Esophagus (tissue), 2 donors: ENCODE measurements at regions not wholly inside any gene's neighbourhood (a gene's known extent, or its start where the extent isn't known, plus 50 kb on each side); places are given as distances from the start of the nearest gene placed in this dataset.

ENCODE experiments used
- H3K27ac ChIP-seq, 2 donors: one replicate each; pipeline ENCODE4 v1.5.1; 2013; ENCODE audit warnings: low read depth in 2 of 2, mild to moderate bottlenecking in 2 of 2, inconsistent platforms in 1 of 2, low read length in 1 of 2, moderate library complexity in 1 of 2
- H3K27me3 ChIP-seq, 2 donors: one replicate each; pipeline ENCODE4 v1.6.1; 2013; ENCODE audit warnings: low read length in 2 of 2, control low read depth in 1 of 2, mild to moderate bottlenecking in 1 of 2; ENCODE audit not compliant: insufficient read depth in 2 of 2, control insufficient read depth in 1 of 2
- H3K36me3 ChIP-seq, 2 donors: one replicate each; pipeline ENCODE4 v1.6.1; 2013; ENCODE audit warnings: low read length in 1 of 2; ENCODE audit not compliant: control insufficient read depth in 2 of 2, insufficient read depth in 2 of 2
- H3K4me1 ChIP-seq, 2 donors: one replicate each; pipeline ENCODE4 v1.6.1; 2013; ENCODE audit warnings: low read length in 1 of 2; ENCODE audit not compliant: control insufficient read depth in 2 of 2, insufficient read depth in 2 of 2
- H3K4me3 ChIP-seq, 2 donors: one replicate each; pipeline ENCODE4 v1.5.1; 2013; ENCODE audit warnings: low read length in 2 of 2, mild to moderate bottlenecking in 2 of 2, low read depth in 1 of 2, moderate library complexity in 1 of 2
- H3K9me3 ChIP-seq, 2 donors: one replicate each; pipeline ENCODE4 v1.6.1; 2013; ENCODE audit warnings: mild to moderate bottlenecking in 2 of 2, low read depth in 1 of 2, low read length in 1 of 2, moderate library complexity in 1 of 2; ENCODE audit not compliant: control insufficient read depth in 2 of 2, insufficient read depth in 1 of 2
- WGBS, 2 donors: extraction: QIAGEN DNeasy Blood & Tissue Kit; methylation state at CpG; one replicate each; pipeline ENCODE4 v1.1.7; 2013; 5-methylcytosine and 5-hydroxymethylcytosine counted together
- donor health status: healthy with polysubstance abuse.
- donor health status: Bipolar disorder and iron deficiency.

- no peaks in the 10 kb centered on the region for H3K27me3 ChIP-seq
- 43 to 52% methylated on average over 1 of the region's 1 CpG for WGBS, 2 donors
- H3K4me3 ChIP-seq: no peak overlapping the region
- no peaks in the 10 kb centered on the region for H3K4me1 ChIP-seq
- no peak overlapping the region for H3K27ac ChIP-seq
- no peaks in the 10 kb centered on the region for H3K36me3 ChIP-seq
- H3K9me3 ChIP-seq: peaks cover 0 to 2% of the 10 kb centered on the region in 2 donors
Observed at GRCh38 chr4:59994118-59994517, 1206.0 kb upstream of the ADGRL3 start.

- Histone ChIP-seq H3K4me1 (no peaks in the 10 kb centered on the region), H3K27ac (no peak overlapping the region), H3K4me3 (no peak overlapping the region), H3K36me3 (no peaks in the 10 kb centered on the region), H3K9me3 (peaks cover 0 to 4% of the 10 kb centered on the region in 2 donors), H3K27me3 (no peaks in the 10 kb centered on the region)
- 43 to 46% methylated on average over 3 of the region's 3 CpGs for WGBS, 2 donors
Observed at GRCh38 chr4:60002603-60003337, 1197.4 kb upstream of the ADGRL3 start.

- H3K27me3 ChIP-seq: no peaks in the 10 kb centered on the region
- H3K9me3 ChIP-seq: no peaks in the 10 kb centered on the region
- H3K36me3 ChIP-seq: no peaks in the 10 kb centered on the region
- H3K4me3 ChIP-seq: no peak overlapping the region
- 84 to 92% methylated on average over 2 of the region's 2 CpGs for WGBS, 2 donors
- H3K27ac ChIP-seq: no peak overlapping the region
- H3K4me1 ChIP-seq: no peaks in the 10 kb centered on the region
Observed at GRCh38 chr4:60013464-60014184, 1186.5 kb upstream of the ADGRL3 start.

- Histone ChIP-seq H3K4me1 (no peaks in the 10 kb centered on the region), H3K9me3 (no peaks in the 10 kb centered on the region), H3K36me3 (no peaks in the 10 kb centered on the region), H3K27ac (no peak overlapping the region), H3K27me3 (no peaks in the 10 kb centered on the region), H3K4me3 (no peak overlapping the region)
- WGBS, 2 donors: 37 to 42% methylated on average over 1 of the region's 1 CpG
Observed at GRCh38 chr4:60016971-60017370, 1183.2 kb upstream of the ADGRL3 start.

GRCh38 chr4:60019180-60019579, 1180.9 kb upstream of the ADGRL3 start:
- Histone ChIP-seq H3K36me3 (no peaks in the 10 kb centered on the region), H3K4me1 (no peaks in the 10 kb centered on the region), H3K27ac (no peak overlapping the region), H3K9me3 (no peaks in the 10 kb centered on the region), H3K4me3 (no peak overlapping the region), H3K27me3 (no peaks in the 10 kb centered on the region)
- 88% methylated on average over 2 of the region's 2 CpGs for WGBS, 2 donors

GRCh38 chr4:60019946-60020345, 1180.2 kb upstream of the ADGRL3 start:
- H3K4me1 ChIP-seq: no peaks in the 10 kb centered on the region
- H3K9me3 ChIP-seq: no peaks in the 10 kb centered on the region
- WGBS, 2 donors: 57 to 67% methylated on average over 1 of the region's 1 CpG
- no peak overlapping the region for H3K27ac ChIP-seq
- no peaks in the 10 kb centered on the region for H3K36me3 ChIP-seq
- no peaks in the 10 kb centered on the region for H3K27me3 ChIP-seq
- H3K4me3 ChIP-seq: no peak overlapping the region

- no peaks in the 10 kb centered on the region for H3K4me1 ChIP-seq
- H3K9me3 ChIP-seq: no peaks in the 10 kb centered on the region
- H3K36me3 ChIP-seq: no peaks in the 10 kb centered on the region
- no peak overlapping the region for H3K27ac ChIP-seq
- 74 to 76% methylated on average over 4 of the region's 4 CpGs for WGBS, 2 donors
- H3K4me3 ChIP-seq: no peak overlapping the region
- no peaks in the 10 kb centered on the region for H3K27me3 ChIP-seq
Observed at GRCh38 chr4:60020389-60020788, 1179.7 kb upstream of the ADGRL3 start.

- no peak overlapping the region for H3K27ac ChIP-seq
- H3K27me3 ChIP-seq: no peaks in the 10 kb centered on the region
- H3K4me1 ChIP-seq: no peaks in the 10 kb centered on the region
- H3K9me3 ChIP-seq: peaks cover 0 to 4% of the 10 kb centered on the region in 2 donors
- no peaks in the 10 kb centered on the region for H3K36me3 ChIP-seq
- no peak overlapping the region for H3K4me3 ChIP-seq
- WGBS, 2 donors: 70 to 74% methylated on average over 6 of the region's 6 CpGs
Observed at GRCh38 chr4:60033826-60034225, 1166.3 kb upstream of the ADGRL3 start.

GRCh38 chr4:60034361-60034760, 1165.8 kb upstream of the ADGRL3 start:
- Histone ChIP-seq H3K27ac (no peak overlapping the region), H3K36me3 (no peaks in the 10 kb centered on the region), H3K9me3 (peaks cover 0 to 4% of the 10 kb centered on the region in 2 donors), H3K4me1 (no peaks in the 10 kb centered on the region), H3K4me3 (no peak overlapping the region), H3K27me3 (no peaks in the 10 kb centered on the region)
- WGBS, 2 donors: 33 to 35% methylated on average over 6 of the region's 6 CpGs

GRCh38 chr4:60039908-60040307, 1160.2 kb upstream of the ADGRL3 start:
- no peaks in the 10 kb centered on the region for H3K4me1 ChIP-seq
- 42 to 58% methylated on average over 2 of the region's 2 CpGs for WGBS, 2 donors
- H3K27ac ChIP-seq: no peak overlapping the region
- peaks cover 4% of the 10 kb centered on the region in 2 donors for H3K9me3 ChIP-seq
- no peaks in the 10 kb centered on the region for H3K27me3 ChIP-seq
- H3K4me3 ChIP-seq: no peak overlapping the region
- H3K36me3 ChIP-seq: no peaks in the 10 kb centered on the region
